ENCODE measurements at regions not wholly inside any gene's neighbourhood (a gene's known extent, or its start where the extent isn't known, plus 50 kb on each side); places are given as distances from the start of the nearest gene placed in this dataset.

DNA sequence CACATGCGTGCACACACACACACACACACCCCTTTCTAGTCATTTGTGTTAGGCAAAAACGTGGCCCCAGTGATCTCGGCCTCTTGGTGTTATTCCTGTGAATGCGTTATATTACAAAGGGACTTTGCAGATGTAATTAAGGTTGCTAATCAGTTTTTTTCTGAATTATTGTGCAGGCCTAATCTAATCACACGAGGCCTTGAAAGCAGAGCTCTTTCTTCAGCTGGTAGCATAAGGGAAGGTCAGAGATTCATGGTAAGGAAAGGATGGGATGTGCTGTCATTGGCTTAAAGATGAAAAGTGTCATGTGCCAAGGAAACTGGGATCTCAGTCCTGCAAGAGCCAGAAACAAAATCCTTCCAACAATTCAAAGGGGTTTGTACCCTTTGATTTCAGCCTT is 113.4 kb upstream of the ELAC2 start:
- TF ChIP-seq GATA2 (IDR thresholded peaks at IDR 0.05; ENCODE audit: low read depth, low read length) = no peak
- no peak for TF ChIP-seq GATA3 (IDR thresholded peaks at IDR 0.05; ENCODE audit: low read depth, low read length)
